CD4-positive, alpha-beta T cell (primary cell): ENCODE measurements at regions not wholly inside any gene's neighbourhood (a gene's known extent, or its start where the extent isn't known, plus 50 kb on each side); places are given as distances from the start of the nearest gene placed in this dataset.

Experiments
- ATAC-seq: fragments of 200-7000 bp; cut with Tn5 transposase; one replicate; pipeline ENCODE4 v1.10.0; 2022; ENCODE audit warnings: mild to moderate bottlenecking; ENCODE audit not compliant: poor library complexity
- CTCF ChIA-PET: fragments of 350-600 bp; sonication (Branson Sonifier 250); formaldehyde crosslinking; loops from one replicate; lab custom pipeline; 2021; ENCODE audit warnings: antibody characterized with exemption, inconsistent platforms; lab: Charles Lee
- POLR2A ChIA-PET: fragments of 350-600 bp; sonication (Branson Sonifier 250); formaldehyde crosslinking; loops from one replicate; lab custom pipeline; 2021; ENCODE audit warnings: antibody characterized with exemption, inconsistent platforms; lab: Charles Lee
- DNase-seq, 14 experiments: peaks; one replicate each; pipeline ENCODE4 v3.0.0-alpha.2; 2013 to 2020; ENCODE audit warnings: mixed read lengths in 2 of 14
- H3K27ac ChIP-seq, 2 donors: one replicate each; pipeline versions ENCODE4 v1.5.1 to v1.7.0; 2013; ENCODE audit warnings: low read length in 2 of 2, low read depth in 1 of 2, mild to moderate bottlenecking in 1 of 2
- H3K27me3 ChIP-seq, 2 experiments: 1 replicate in 1 of 2; 2 replicates in 1 of 2; pipeline versions ENCODE4 v1.6.1 to v1.7.0; 2013; ENCODE audit warnings: low read length in 2 of 2, control low read depth in 1 of 2, mild to moderate bottlenecking in 1 of 2, moderate library complexity in 1 of 2; ENCODE audit not compliant: insufficient read depth in 2 of 2, control insufficient read depth in 1 of 2
- H3K36me3 ChIP-seq: one replicate; pipeline ENCODE4 v1.6.1; 2013; ENCODE audit warnings: low read length, control low read depth; ENCODE audit not compliant: insufficient read depth
- H3K4me1 ChIP-seq: one replicate; pipeline ENCODE4 v1.6.1; 2013; ENCODE audit warnings: low read length, control low read depth; ENCODE audit not compliant: insufficient read depth
- H3K4me3 ChIP-seq: one replicate; pipeline ENCODE4 v1.5.1; 2013; ENCODE audit warnings: mild to moderate bottlenecking, low read length, moderate library complexity
- H3K9me3 ChIP-seq, 2 experiments: 1 replicate in 1 of 2; 2 replicates in 1 of 2; pipeline versions ENCODE4 v1.6.1 to v1.7.0; 2013; ENCODE audit warnings: low read length in 2 of 2, mild to moderate bottlenecking in 2 of 2, control low read depth in 1 of 2, moderate library complexity in 1 of 2; ENCODE audit not compliant: control insufficient read depth in 1 of 2, insufficient read depth in 1 of 2
- H3K27ac Mint-ChIP-seq: one replicate; pipeline ENCODE4 v1.8.0; 2020; ENCODE audit warnings: mixed read lengths
- H3K27me3 Mint-ChIP-seq: one replicate; pipeline ENCODE4 v1.8.0; 2021; ENCODE audit warnings: mixed read lengths
- H3K36me3 Mint-ChIP-seq: one replicate; pipeline ENCODE4 v1.8.0; 2021; ENCODE audit warnings: low read depth, mixed read lengths
- H3K4me1 Mint-ChIP-seq: one replicate; pipeline ENCODE4 v1.8.0; 2021; ENCODE audit warnings: low read depth, mixed read lengths
- H3K4me3 Mint-ChIP-seq: one replicate; pipeline ENCODE4 v1.8.0; 2020; ENCODE audit warnings: mild to moderate bottlenecking, mixed read lengths
- H3K9me3 Mint-ChIP-seq: one replicate; pipeline ENCODE4 v1.8.0; 2020; ENCODE audit warnings: mixed read lengths
- CTCF ChIP-seq: fragments of 200-600 bp; IDR thresholded peaks from one replicate; pipeline ENCODE4 v1.8.0; 2022; ENCODE audit warnings: antibody characterized with exemption, mild to moderate bottlenecking
- intact Hi-C, 2 experiments: fragments of 100-400 bp; cut with DNase I in 1 of 2; cut with micrococcal nuclease in 1 of 2; formaldehyde crosslinking; loops; one replicate each; pipeline versions ENCODE4 v1.15.1 to v1.9.0; 2023 to 2025; cut with DNase I, micrococcal nuclease

DNA sequence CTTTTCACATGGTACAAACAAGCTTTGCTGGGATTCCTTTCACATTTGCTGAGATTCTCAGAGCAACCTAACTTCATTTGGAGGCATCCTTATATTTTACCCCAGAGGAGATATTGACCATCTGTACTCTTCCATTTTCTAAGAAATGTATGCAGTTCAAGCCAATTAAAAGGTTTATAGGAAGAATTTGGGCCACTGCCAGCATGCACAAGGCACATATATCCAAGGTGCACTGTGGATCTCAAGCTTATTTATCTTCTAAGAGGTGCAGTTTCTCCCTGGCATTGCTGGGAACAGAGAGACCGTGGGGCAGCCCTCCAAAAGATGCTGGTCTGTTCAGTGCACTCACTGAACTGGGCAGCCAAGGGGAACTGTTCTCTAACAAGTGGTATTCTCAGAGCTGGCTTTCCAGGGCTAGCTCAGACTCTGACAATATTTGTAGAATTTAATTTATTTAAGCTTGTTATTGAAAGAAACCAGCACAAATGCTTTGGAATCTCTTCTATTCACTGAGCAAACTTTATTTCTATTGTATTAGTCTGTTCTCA is 213.3 kb downstream of the TENT4A start:
- no peak overlapping the region for H3K4me3 Mint-ChIP-seq
- DNase-seq (no peak), ATAC-seq (no peak)
- Histone ChIP-seq H3K4me3 (no peak overlapping the region), H3K9me3 (no peaks in the 10 kb centered on the region), H3K27me3 (no peaks in the 10 kb centered on the region), H3K27ac (no peak overlapping the region), H3K4me1 (no peaks in the 10 kb centered on the region), H3K36me3 (no peaks in the 10 kb centered on the region)
- no peak overlapping the region for H3K27ac Mint-ChIP-seq
- POLR2A ChIA-PET = no interaction called here
- no peaks in the 10 kb centered on the region for H3K9me3 Mint-ChIP-seq
- H3K36me3 Mint-ChIP-seq = no peaks in the 10 kb centered on the region
- no peak for TF ChIP-seq CTCF
- CTCF ChIA-PET = no interaction called here
- intact Hi-C loops = no loop called here
- H3K4me1 Mint-ChIP-seq = no peaks in the 10 kb centered on the region
- H3K27me3 Mint-ChIP-seq = no peaks in the 10 kb centered on the region

DNA sequence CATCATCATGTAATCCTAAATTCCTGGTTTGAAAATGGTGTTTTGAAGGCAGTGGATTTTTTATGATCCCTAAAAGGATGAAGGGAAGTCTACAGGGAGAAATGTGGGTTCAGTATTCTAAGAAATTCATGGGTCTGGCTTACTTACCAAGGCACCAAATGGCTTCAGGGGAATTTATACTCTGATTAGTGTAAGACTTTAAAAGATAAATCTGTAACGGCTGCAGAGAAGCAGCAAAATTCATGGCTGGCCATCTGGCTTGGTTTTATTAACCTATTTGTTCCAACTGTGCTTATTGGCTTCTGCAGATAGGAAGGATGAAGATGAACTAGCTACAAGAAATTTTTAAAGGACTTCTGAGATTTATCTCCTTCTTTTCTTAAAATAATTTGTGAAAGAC is 222.8 kb downstream of the TENT4A start:
- ATAC-seq (no peak), DNase-seq (no peak)
- H3K4me3 Mint-ChIP-seq = no peak overlapping the region
- intact Hi-C loops = no loop called here
- Histone ChIP-seq H3K9me3 (no peaks in the 10 kb centered on the region), H3K36me3 (no peaks in the 10 kb centered on the region), H3K4me3 (no peak overlapping the region), H3K4me1 (no peaks in the 10 kb centered on the region), H3K27me3 (peaks cover 0 to 9% of the 10 kb centered on the region in 2 experiments), H3K27ac (no peak overlapping the region)
- POLR2A ChIA-PET = no interaction called here
- H3K27ac Mint-ChIP-seq = no peak overlapping the region
- H3K27me3 Mint-ChIP-seq = peaks cover 22% of the 10 kb centered on the region
- no peak for TF ChIP-seq CTCF
- no peaks in the 10 kb centered on the region for H3K9me3 Mint-ChIP-seq
- H3K36me3 Mint-ChIP-seq = no peaks in the 10 kb centered on the region
- CTCF ChIA-PET = no interaction called here
- H3K4me1 Mint-ChIP-seq = no peaks in the 10 kb centered on the region

DNA sequence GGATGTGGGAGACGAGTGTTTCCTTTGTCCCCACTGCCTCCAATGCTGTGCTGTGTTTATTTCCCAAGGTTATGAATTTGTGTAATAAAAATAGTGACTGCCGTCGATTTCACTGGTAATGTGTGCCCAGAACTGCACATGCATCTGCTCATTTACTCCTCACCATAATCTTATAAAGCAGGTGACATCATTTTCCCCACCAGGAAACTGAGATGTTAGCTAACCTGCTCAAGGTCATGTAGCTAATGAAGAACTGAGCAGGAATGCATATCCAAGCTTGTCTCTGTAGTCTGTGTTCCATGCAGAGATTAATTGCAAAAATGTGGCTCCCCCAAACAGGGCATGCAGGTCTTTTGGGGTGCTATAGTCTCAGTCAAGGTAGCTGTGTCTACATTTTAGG is 224.4 kb downstream of the TENT4A start:
- no peak for ATAC-seq
- peaks cover 22% of the 10 kb centered on the region for H3K27me3 Mint-ChIP-seq

More for the DNA sequence above, 224.4 kb downstream of the TENT4A start:
- Mint-ChIP-seq H3K36me3 (no peaks in the 10 kb centered on the region), H3K9me3 (no peaks in the 10 kb centered on the region), H3K27ac (no peak overlapping the region), H3K4me1 (no peaks in the 10 kb centered on the region), H3K4me3 (no peak overlapping the region)
- H3K27me3 ChIP-seq = peaks cover 0 to 9% of the 10 kb centered on the region in 2 experiments
- no peak for DNase-seq
- H3K9me3 ChIP-seq = no peaks in the 10 kb centered on the region
- ChIA-PET POLR2A (no interaction called here), CTCF (no interaction called here)
- H3K36me3 ChIP-seq = no peaks in the 10 kb centered on the region
- no peak for TF ChIP-seq CTCF
- H3K27ac ChIP-seq = no peak overlapping the region
- intact Hi-C loops = no loop called here
- H3K4me1 ChIP-seq = no peaks in the 10 kb centered on the region
- H3K4me3 ChIP-seq = no peak overlapping the region
